ENCODE measurements at regions not wholly inside any gene's neighbourhood (a gene's known extent, or its start where the extent isn't known, plus 50 kb on each side); places are given as distances from the start of the nearest gene placed in this dataset.

DNA sequence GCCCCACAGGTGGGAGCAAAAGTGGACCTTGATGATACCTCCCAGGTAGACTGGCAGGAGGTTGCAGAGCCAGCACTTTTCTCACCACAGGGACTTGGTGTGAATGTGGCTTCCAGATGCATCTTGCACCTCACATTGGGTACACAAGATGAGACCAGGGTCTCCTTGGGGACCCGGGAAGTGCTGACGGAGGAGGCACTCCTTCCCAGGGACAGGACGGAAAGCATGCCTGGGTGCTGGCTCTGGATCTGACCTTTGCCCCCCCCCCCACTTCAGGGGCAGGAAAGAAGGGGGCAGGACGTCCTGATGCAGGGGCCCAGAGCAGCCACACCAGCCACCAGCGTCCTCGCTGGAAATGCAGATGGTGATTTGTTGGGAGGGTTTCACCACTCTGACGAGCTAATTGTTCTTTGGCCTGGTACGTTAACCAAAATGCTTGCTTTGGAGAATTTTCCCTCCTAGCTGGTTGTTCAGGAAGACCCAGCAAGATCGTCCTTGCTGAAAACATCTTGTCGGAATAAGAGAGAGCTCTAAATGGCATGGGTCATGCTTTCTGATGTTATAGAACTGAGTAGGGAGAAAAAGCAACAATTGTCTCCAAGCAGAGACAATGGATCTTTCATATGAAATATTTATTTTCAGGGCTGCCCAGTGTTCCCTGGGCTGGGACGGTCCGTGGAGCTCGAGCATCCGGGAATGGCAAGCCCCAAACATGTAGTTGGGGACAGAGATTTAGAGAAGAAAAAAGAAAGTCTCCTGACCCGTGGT is 74.4 kb upstream of the PPARA start:
- DNase-seq = peak in 2 of 3 donors; percentile 42 to 50
- peak overlapping the region; percentile 74 to 100 (median 96) for H3K27ac ChIP-seq
- no peaks in the 10 kb centered on the region for H3K27me3 ChIP-seq
- H3K4me3 ChIP-seq = peak overlapping the region in 3 of 4 donors; percentile 69 to 74 (median 71)
- no peaks in the 10 kb centered on the region for H3K9me3 ChIP-seq
- TF ChIP-seq CTCF (IDR thresholded peaks at IDR 0.05) = no peak
- no peak for TF ChIP-seq POLR2A (IDR thresholded peaks at IDR 0.05)
- H3K4me1 ChIP-seq = peaks cover 0 to 58% (median 6%) of the 10 kb centered on the region in 4 donors
- peaks cover 0 to 5% (median 0%) of the 10 kb centered on the region in 3 donors for H3K36me3 ChIP-seq

DNA sequence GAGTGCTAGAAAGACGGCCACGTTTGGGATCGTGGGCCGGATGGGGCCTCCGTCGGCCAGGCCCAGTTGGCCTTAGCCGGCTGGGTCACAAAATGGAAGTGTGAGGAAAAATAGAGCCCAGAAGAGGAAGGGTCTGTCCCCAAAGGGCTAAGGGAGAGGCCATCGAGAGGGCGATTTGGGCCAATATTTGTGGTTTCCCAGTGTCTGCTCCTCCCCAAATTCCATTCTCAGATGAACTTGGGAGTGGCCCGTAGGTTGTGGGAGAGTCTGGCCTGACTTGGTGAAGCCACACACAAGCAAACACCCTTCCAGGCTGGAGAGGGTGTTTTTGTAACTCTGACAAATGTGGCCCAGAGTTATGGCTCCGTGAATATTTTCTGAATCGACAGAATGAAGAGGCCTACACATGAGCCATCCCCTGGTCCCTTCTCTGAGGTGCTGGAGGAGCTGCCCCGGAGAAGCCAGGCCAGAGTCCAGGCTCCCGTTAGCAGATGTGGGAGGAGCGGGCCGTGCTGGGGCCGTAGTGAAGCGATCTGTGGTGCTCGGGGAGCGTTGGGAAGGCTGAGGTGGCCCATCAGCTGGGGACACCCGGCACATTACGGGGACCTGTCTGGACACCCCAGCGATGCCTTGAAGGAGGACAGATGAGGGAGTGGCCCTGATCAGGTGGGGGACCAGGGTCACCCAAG is 73.5 kb upstream of the PPARA start:
- peaks cover 0 to 66% (median 6%) of the 10 kb centered on the region in 4 donors for H3K4me1 ChIP-seq
- no peaks in the 10 kb centered on the region for H3K9me3 ChIP-seq
- peak overlapping the region; percentile 74 to 100 (median 96) for H3K27ac ChIP-seq
- peak in 2 of 3 donors; percentile 64 to 65 for DNase-seq
- peak overlapping the region in 2 of 4 donors; percentile 69 to 71 for H3K4me3 ChIP-seq
- H3K27me3 ChIP-seq = no peaks in the 10 kb centered on the region
- TF ChIP-seq CTCF (IDR thresholded peaks at IDR 0.05) = no peak
- TF ChIP-seq POLR2A (IDR thresholded peaks at IDR 0.05) = no peak
- peaks cover 0 to 5% (median 0%) of the 10 kb centered on the region in 3 donors for H3K36me3 ChIP-seq

DNA sequence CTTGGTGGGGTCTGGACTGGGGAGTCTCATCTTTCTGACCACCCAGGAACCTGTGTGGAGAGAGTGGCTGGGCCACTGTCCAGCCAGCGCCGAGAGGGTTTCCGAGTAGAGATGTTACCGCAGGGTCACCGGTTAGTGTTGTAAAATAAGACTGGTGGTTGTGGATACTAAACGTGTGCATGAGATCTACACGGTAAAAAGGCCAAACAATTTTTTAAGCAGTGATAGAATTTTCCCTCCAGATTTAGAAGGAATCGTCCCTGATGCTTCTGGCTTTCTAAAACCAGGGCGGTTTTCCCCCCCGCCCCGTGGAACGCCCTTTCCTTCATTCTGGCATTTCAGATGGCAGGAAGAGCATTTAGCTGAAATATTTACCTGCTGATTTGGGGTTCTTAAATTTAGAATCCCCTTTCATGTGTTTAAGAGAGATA is 72.6 kb upstream of the PPARA start:
- Histone ChIP-seq H3K27me3 (no peaks in the 10 kb centered on the region), H3K4me1 (peaks cover 0 to 74% (median 3%) of the 10 kb centered on the region in 4 donors), H3K9me3 (no peaks in the 10 kb centered on the region), H3K27ac (peak overlapping the region; percentile 74 to 100 (median 96)), H3K36me3 (peaks cover 0 to 5% (median 0%) of the 10 kb centered on the region in 3 donors), H3K4me3 (peak overlapping the region in 1 of 4 donors; percentile 71)
- TF ChIP-seq POLR2A (IDR thresholded peaks at IDR 0.05) = no peak
- TF ChIP-seq CTCF (IDR thresholded peaks at IDR 0.05) = no peak
- DNase-seq = peak in 1 of 3 donors; percentile 45

- TF ChIP-seq CTCF (IDR thresholded peaks at IDR 0.05) = no peak
- no peak for TF ChIP-seq POLR2A (IDR thresholded peaks at IDR 0.05)
- DNase-seq = peak in 2 of 3 donors; percentile 44 to 51
- Histone ChIP-seq H3K36me3 (peaks cover 0 to 5% (median 0%) of the 10 kb centered on the region in 3 donors), H3K4me3 (peak overlapping the region in 3 of 4 donors; percentile 13 to 71 (median 35)), H3K9me3 (no peaks in the 10 kb centered on the region), H3K27me3 (no peaks in the 10 kb centered on the region), H3K4me1 (peaks cover 0 to 82% (median 3%) of the 10 kb centered on the region in 4 donors), H3K27ac (peak overlapping the region; percentile 74 to 100 (median 96))
Measured at GRCh38 chr22:46078241-46079092, 71.9 kb upstream of the PPARA start.
